A549 (cell line): ENCODE measurements at regions not wholly inside any gene's neighbourhood (a gene's known extent, or its start where the extent isn't known, plus 50 kb on each side); places are given as distances from the start of the nearest gene placed in this dataset.

Experiments used
- CBX8 ChIP-seq: fragments of 200-600 bp; sonication (generic); IDR thresholded peaks from 2 replicates; pipeline ENCODE4 v1.6.1; 2016
- CTCF ChIP-seq: fragments of >200 bp; sonication (Bioruptor Twin); formaldehyde crosslinking; IDR thresholded peaks from 3 replicates; pipeline ENCODE4 v1.5.1; 2016
- EP300 ChIP-seq, 2 experiments: fragments of >200 bp; sonication (Bioruptor Twin); formaldehyde crosslinking; IDR thresholded peaks; 2 replicates in 1 of 2; 3 replicates in 1 of 2; pipeline ENCODE4 v1.6.1; 2016 to 2017
- HMGXB4 ChIP-seq: fragments of 250-450 bp; sonication (Bioruptor Pico); IDR thresholded peaks from 2 replicates; pipeline ENCODE4 v1.5.0; 2021; ENCODE audit warnings: mild to moderate bottlenecking, moderate library complexity, borderline replicate concordance
- KDM5A ChIP-seq: fragments of 200-600 bp; sonication (generic); IDR thresholded peaks from 2 replicates; pipeline ENCODE4 v1.6.1; 2016; ENCODE audit warnings: antibody characterized with exemption, mild to moderate bottlenecking
- MAFK ChIP-seq: fragments of 450-650 bp; IDR thresholded peaks from 2 replicates; pipeline ENCODE4 v1.6.1; 2014; ENCODE audit not compliant: partially characterized antibody
- MYC ChIP-seq: IDR thresholded peaks from 2 replicates; pipeline ENCODE4 v1.6.1; 2012; ENCODE audit warnings: mild to moderate bottlenecking, inconsistent platforms, low read length, improper control_type of control experiment, borderline replicate concordance
- POLR2A ChIP-seq: IDR thresholded peaks from 2 replicates; pipeline ENCODE4 v1.6.1; 2012; ENCODE audit warnings: mild to moderate bottlenecking, low read length
- REST ChIP-seq: fragments of 200-600 bp; sonication (generic); IDR thresholded peaks from 2 replicates; pipeline ENCODE4 v1.6.1; 2016; ENCODE audit warnings: antibody characterized with exemption, mild to moderate bottlenecking, moderate library complexity
- RNF2 ChIP-seq: fragments of 200-600 bp; sonication (generic); IDR thresholded peaks from 2 replicates; pipeline ENCODE4 v1.6.1; 2016; ENCODE audit warnings: low read depth, mild to moderate bottlenecking, antibody characterized with exemption, moderate library complexity, borderline replicate concordance
- USF2 ChIP-seq: fragments of 450-650 bp; IDR thresholded peaks from 2 replicates; pipeline ENCODE4 v1.6.1; 2014; ENCODE audit warnings: antibody characterized with exemption

- TF ChIP-seq EP300 (IDR thresholded peaks at IDR 0.05) = no peak
- no peak for TF ChIP-seq POLR2A
- TF ChIP-seq RNF2 = no peak
- no peak for TF ChIP-seq USF2
- no peak for TF ChIP-seq CTCF
- no peak for TF ChIP-seq MAFK
- TF ChIP-seq KDM5A = no peak
- no peak for TF ChIP-seq HMGXB4
- TF ChIP-seq CBX8 = no peak
- TF ChIP-seq REST = no peak
- TF ChIP-seq MYC = no peak
Observed at GRCh38 chr5:130890610-130891009, 274.4 kb downstream of the HINT1 start.
